Inferior parietal cortex (tissue), 1 donor: ENCODE measurements at regions not wholly inside any gene's neighbourhood (a gene's known extent, or its start where the extent isn't known, plus 50 kb on each side); places are given as distances from the start of the nearest gene placed in this dataset.
A peak's percentile ranks its signal among the peaks of the same experiment; 100 is the strongest.
"Not testable (repeated sequence)": the region's sequence is repeated elsewhere in the genome, so short reads cannot be mapped to it uniquely, and the experiment has no call there.

Source experiments
- DNase-seq: peaks from one replicate; pipeline ENCODE4 v3.0.0-alpha.2; 2016; ENCODE audit errors: extremely low spot score

- DNase-seq, result no peak
These were observed 168.0 kb upstream of the ID4 start for GRCh38 chr6:19669206-19669605.

GRCh38 chr6:19682859-19683258 is 154.3 kb upstream of the ID4 start:
- no peak for DNase-seq

- DNase-seq, result no peak
These were observed 146.7 kb upstream of the ID4 start for GRCh38 chr6:19690325-19691075.

- DNase-seq, result no peak
These were observed 145.6 kb upstream of the ID4 start for GRCh38 chr6:19691465-19692167.

GRCh38 chr6:19692506-19693298 is 144.5 kb upstream of the ID4 start:
- DNase-seq, result peak; percentile 37

- no peak for DNase-seq
These were observed 142.5 kb upstream of the ID4 start for GRCh38 chr6:19694697-19695096.

- no peak for DNase-seq
These were observed 139.4 kb upstream of the ID4 start for GRCh38 chr6:19697744-19698290.

GRCh38 chr6:19699932-19700331 is 137.2 kb upstream of the ID4 start:
- DNase-seq, result no peak

GRCh38 chr6:19705606-19706005 is 131.6 kb upstream of the ID4 start:
- DNase-seq, result no peak

GRCh38 chr6:19712012-19712688 is 125.0 kb upstream of the ID4 start:
- DNase-seq, result no peak

- DNase-seq, result no peak
These were observed 124.2 kb upstream of the ID4 start for GRCh38 chr6:19712998-19713397.

GRCh38 chr6:19713411-19713810 is 123.8 kb upstream of the ID4 start:
- no peak for DNase-seq

- DNase-seq, result no peak
These were observed 123.2 kb upstream of the ID4 start for GRCh38 chr6:19713984-19714383.

- no peak for DNase-seq
These were observed 122.6 kb upstream of the ID4 start for GRCh38 chr6:19714434-19715166.

GRCh38 chr6:19715167-19715551 is 122.0 kb upstream of the ID4 start:
- no peak for DNase-seq

GRCh38 chr6:19719691-19720128 is 117.5 kb upstream of the ID4 start:
- DNase-seq, result no peak

GRCh38 chr6:19721766-19722377 is 115.3 kb upstream of the ID4 start:
- no peak for DNase-seq

GRCh38 chr6:19722999-19723398 is 114.2 kb upstream of the ID4 start:
- DNase-seq, result no peak

GRCh38 chr6:19723545-19723944 is 113.6 kb upstream of the ID4 start:
- no peak for DNase-seq

- not testable (repeated sequence) for DNase-seq
These were observed 111.7 kb upstream of the ID4 start for GRCh38 chr6:19725436-19725835.

GRCh38 chr6:19731282-19731681 is 105.9 kb upstream of the ID4 start:
- no peak for DNase-seq
